ENCODE measurements at regions not wholly inside any gene's neighbourhood (a gene's known extent, or its start where the extent isn't known, plus 50 kb on each side); places are given as distances from the start of the nearest gene placed in this dataset.

- no peak for DNase-seq
Observed at GRCh38 chr15:62553911-62554563, 389.0 kb upstream of the C2CD4B start.

GRCh38 chr15:62558640-62559380, 393.7 kb upstream of the C2CD4B start:
- no peak for DNase-seq

- DNase-seq, result no peak
Observed at GRCh38 chr15:62559381-62559733, 394.3 kb upstream of the C2CD4B start.

GRCh38 chr15:62561059-62561519, 396.0 kb upstream of the C2CD4B start:
- DNase-seq, result no peak

- DNase-seq, result no peak
Observed at GRCh38 chr15:62561571-62561970, 396.5 kb upstream of the C2CD4B start.

- no peak for DNase-seq
Observed at GRCh38 chr15:62564886-62565633, 400.0 kb upstream of the C2CD4B start.

- no peak for DNase-seq
Observed at GRCh38 chr15:62565634-62566026, 400.5 kb upstream of the C2CD4B start.

GRCh38 chr15:62566248-62566647, 401.2 kb upstream of the C2CD4B start:
- no peak for DNase-seq

- DNase-seq, result no peak
Observed at GRCh38 chr15:62567501-62567900, 402.4 kb upstream of the C2CD4B start.

GRCh38 chr15:62568004-62568403, 402.9 kb upstream of the C2CD4B start:
- no peak for DNase-seq

GRCh38 chr15:62568702-62569101, 403.6 kb upstream of the C2CD4B start:
- no peak for DNase-seq

GRCh38 chr15:62569460-62570404, 404.6 kb upstream of the C2CD4B start:
- DNase-seq, result peak in 1 of 2 experiments; percentile 4

- DNase-seq, result no peak
Observed at GRCh38 chr15:62570405-62570783, 405.3 kb upstream of the C2CD4B start.

GRCh38 chr15:62571072-62571471, 406.0 kb upstream of the C2CD4B start:
- no peak for DNase-seq

- DNase-seq, result no peak
Observed at GRCh38 chr15:62572797-62573196, 407.7 kb upstream of the C2CD4B start.

- no peak for DNase-seq
Observed at GRCh38 chr15:62573876-62574275, 408.8 kb upstream of the C2CD4B start.

- DNase-seq, result no peak
Observed at GRCh38 chr15:62578546-62578945, 413.5 kb upstream of the C2CD4B start.

GRCh38 chr15:62578960-62579359, 413.9 kb upstream of the C2CD4B start:
- no peak for DNase-seq

GRCh38 chr15:62579842-62580241, 414.8 kb upstream of the C2CD4B start:
- no peak for DNase-seq

GRCh38 chr15:62582580-62582979, 417.5 kb upstream of the C2CD4B start:
- no peak for DNase-seq

GRCh38 chr15:62584301-62585235, 419.5 kb upstream of the C2CD4B start:
- no peak for DNase-seq
